ENCODE measurements at regions not wholly inside any gene's neighbourhood (a gene's known extent, or its start where the extent isn't known, plus 50 kb on each side); places are given as distances from the start of the nearest gene placed in this dataset.

GRCh38 chr7:65509368-65510186 lies 135.9 kb downstream of the ZNF92 start:
- no peak for DNase-seq
- H4K91ac ChIP-seq (ENCODE audit: insufficient read depth, low read depth, low read length): no peak overlapping the region
- in situ Hi-C loops (cut with MboI; ENCODE audit: low sequenced_read_pairs): no loop called here

More at GRCh38 chr7:65509368-65510186, 135.9 kb downstream of the ZNF92 start:
- ATAC-seq (ENCODE audit: low read depth): no peak
- H4K20me1 ChIP-seq (ENCODE audit: insufficient read depth, low read length): no peaks in the 10 kb centered on the region
- no peak overlapping the region for H3K18ac ChIP-seq (ENCODE audit: low read depth, low read length)
- TF ChIP-seq CTCF (conservative IDR thresholded peaks at IDR 0.05; ENCODE audit: low read depth, low read length) (no peak), MAZ (IDR thresholded peaks at IDR 0.05; ENCODE audit: borderline replicate concordance, low read depth, low read length) (no peak), MXI1 (IDR thresholded peaks at IDR 0.05; ENCODE audit: borderline replicate concordance, low read depth, low read length) (no peak), USF2 (IDR thresholded peaks at IDR 0.05; ENCODE audit: low read depth, low read length) (no peak), RCOR1 (IDR thresholded peaks at IDR 0.05; ENCODE audit: insufficient replicate concordance, low read length) (no peak), CEBPB (IDR thresholded peaks at IDR 0.05; ENCODE audit: low read depth, low read length) (no peak), ELK1 (IDR thresholded peaks at IDR 0.05; ENCODE audit: borderline replicate concordance, low read depth, low read length) (no peak), CHD1 (IDR thresholded peaks at IDR 0.05; ENCODE audit: low read depth, low read length) (no peak), BHLHE40 (IDR thresholded peaks at IDR 0.05; ENCODE audit: low read depth, low read length) (no peak), FOS (IDR thresholded peaks at IDR 0.05; ENCODE audit: low read depth, low read length) (no peak), RAD21 (IDR thresholded peaks at IDR 0.05; ENCODE audit: low read length) (no peak), RFX5 (IDR thresholded peaks at IDR 0.05; ENCODE audit: low read depth, low read length) (no peak), SMC3 (IDR thresholded peaks at IDR 0.05; ENCODE audit: low read depth, low read length) (no peak), POLR2A (IDR thresholded peaks at IDR 0.05; ENCODE audit: low read depth, low read length) (no peak), MAFK (IDR thresholded peaks at IDR 0.05; ENCODE audit: low read depth, low read length) (no peak)
- no peaks in the 10 kb centered on the region for H3K9me3 ChIP-seq (ENCODE audit: control insufficient read depth, insufficient read depth, low read length)
- CTCF ChIA-PET: no interaction called here
- no peak overlapping the region for H2BK20ac ChIP-seq (ENCODE audit: low read depth, low read length)
- no peaks in the 10 kb centered on the region for H3K79me1 ChIP-seq (ENCODE audit: low read depth in 1 of 2, low read length in 2 of 2)
- intact Hi-C loops (cut with micrococcal nuclease) (no loop called here), dilution Hi-C loops (cut with HindIII; ENCODE audit: low sequenced_read_pairs, unreplicated experiment) (no loop called here)
- no peak overlapping the region for H3K23ac ChIP-seq (ENCODE audit: low read depth, low read length)
- WGBS, 2 experiments (ENCODE audit: extremely low coverage in 2 of 2, insufficient read length in 1 of 2): 0% methylated on average over 4 of the region's 85 CpGs; no CpG with 5 or more reads in 1 of the 2 experiments
- POLR2A ChIA-PET (ENCODE audit: unreplicated experiment): interaction anchor here (0.7 kb wide), 1 partner anchor 402 kb away, joined by 4 read pairs; no protein-coding TSS in a partner anchor
- H3K4me1 ChIP-seq (ENCODE audit: control insufficient read depth, insufficient read depth, low read length): no peaks in the 10 kb centered on the region
- no peak overlapping the region for H2BK120ac ChIP-seq (ENCODE audit: low read depth, low read length)
- H3K36me3 ChIP-seq (ENCODE audit: control insufficient read depth, insufficient read depth, low read length): no peaks in the 10 kb centered on the region
- no peak overlapping the region for H2AK9ac ChIP-seq (replicated peaks; ENCODE audit: low read depth, low read length, poor library complexity)
- peak overlapping the region; percentile 18; the same call in 1 of the 2 replicates for H3K4me3 ChIP-seq (ENCODE audit: insufficient read depth, low read depth, low read length)
- H3K27ac ChIP-seq (ENCODE audit: insufficient read depth, low read length): no peak overlapping the region
- BruUV-seq (replicated peaks): no TSS peak
- no peak overlapping the region for H3K14ac ChIP-seq (replicated peaks; ENCODE audit: low read depth, low read length)
- H2AK5ac ChIP-seq (ENCODE audit: low read depth, low read length): no peak overlapping the region
- no peak overlapping the region for H4K8ac ChIP-seq (ENCODE audit: low read depth in 2 of 2, low read length in 2 of 2)
- no peak overlapping the region for H4K5ac ChIP-seq (ENCODE audit: low read depth, low read length)
- no peak overlapping the region for H3K56ac ChIP-seq (ENCODE audit: extremely low read depth, insufficient read depth, low read length)
- no peak overlapping the region for H2AFZ ChIP-seq (replicated peaks; ENCODE audit: low read length, poor library complexity)
- no peak overlapping the region for H2BK15ac ChIP-seq (ENCODE audit: low read depth, low read length)
- no peak overlapping the region for H2BK5ac ChIP-seq (ENCODE audit: low read depth, low read length, poor library complexity, severe bottlenecking)
- no peak overlapping the region for H3K9ac ChIP-seq (ENCODE audit: low read depth, low read length)
- H3K4me2 ChIP-seq (ENCODE audit: low read depth, low read length): no peak overlapping the region; the same call in 1 of the 2 replicates
- H3K4ac ChIP-seq (ENCODE audit: low read depth, low read length): no peak overlapping the region
- peaks cover 5% of the 10 kb centered on the region for H3K27me3 ChIP-seq (ENCODE audit: control insufficient read depth, insufficient read depth, low read length)
- H3K9me1 ChIP-seq (ENCODE audit: insufficient read depth, low read length): no peaks in the 10 kb centered on the region

Measured in IMR-90 (cell line).